ENCODE measurements at regions not wholly inside any gene's neighbourhood (a gene's known extent, or its start where the extent isn't known, plus 50 kb on each side); places are given as distances from the start of the nearest gene placed in this dataset.

GRCh38 chr3:144282313-144282712 is 310.7 kb downstream of the DIPK2A start:
- Histone ChIP-seq H3K4me1 (no peaks in the 10 kb centered on the region), H3K9me3 (no peaks in the 10 kb centered on the region), H3K4me3 (no peak overlapping the region), H3K27me3 (no peaks in the 10 kb centered on the region), H3K27ac (no peak overlapping the region), H3K36me3 (no peaks in the 10 kb centered on the region)
- 86 to 88% methylated on average over 1 to 2 of the region's 2 CpGs for WGBS, 2 donors (ENCODE audit: low coverage in 1 of 2)
- no peak for TF ChIP-seq POLR2AphosphoS5 (IDR thresholded peaks at IDR 0.05)
- no peak for TF ChIP-seq CTCF (IDR thresholded peaks at IDR 0.05)
- TF ChIP-seq POLR2A (IDR thresholded peaks at IDR 0.05), result no peak
- no peak for TF ChIP-seq EP300 (IDR thresholded peaks at IDR 0.05)
- no peak for ATAC-seq

GRCh38 chr3:144286235-144286910 is 314.8 kb downstream of the DIPK2A start:
- H3K27me3 ChIP-seq, result no peaks in the 10 kb centered on the region
- no peak overlapping the region for H3K4me3 ChIP-seq
- TF ChIP-seq EP300 (IDR thresholded peaks at IDR 0.05), result no peak
- TF ChIP-seq CTCF (IDR thresholded peaks at IDR 0.05), result no peak
- no peak for TF ChIP-seq POLR2A (IDR thresholded peaks at IDR 0.05)
- no peak for TF ChIP-seq POLR2AphosphoS5 (IDR thresholded peaks at IDR 0.05)
- H3K36me3 ChIP-seq, result no peaks in the 10 kb centered on the region
- WGBS, 2 donors (ENCODE audit: low coverage in 1 of 2), result 77% methylated on average over 6 of the region's 6 CpGs
- H3K9me3 ChIP-seq, result no peaks in the 10 kb centered on the region
- no peak for ATAC-seq
- H3K27ac ChIP-seq, result no peak overlapping the region
- no peaks in the 10 kb centered on the region for H3K4me1 ChIP-seq

- TF ChIP-seq EP300 (IDR thresholded peaks at IDR 0.05) (no peak), POLR2AphosphoS5 (IDR thresholded peaks at IDR 0.05) (no peak), CTCF (IDR thresholded peaks at IDR 0.05) (no peak), POLR2A (IDR thresholded peaks at IDR 0.05) (no peak)
- no peak for ATAC-seq
- Histone ChIP-seq H3K27me3 (no peaks in the 10 kb centered on the region), H3K4me1 (no peaks in the 10 kb centered on the region), H3K27ac (no peak overlapping the region), H3K36me3 (no peaks in the 10 kb centered on the region), H3K4me3 (no peak overlapping the region), H3K9me3 (no peaks in the 10 kb centered on the region)
- WGBS, 2 donors (ENCODE audit: low coverage in 1 of 2), result 13 to 29% methylated on average over 1 of the region's 1 CpG
These were observed 315.4 kb downstream of the DIPK2A start for GRCh38 chr3:144287001-144287400.

- Histone ChIP-seq H3K4me1 (no peaks in the 10 kb centered on the region), H3K9me3 (no peaks in the 10 kb centered on the region), H3K36me3 (no peaks in the 10 kb centered on the region), H3K27me3 (no peaks in the 10 kb centered on the region), H3K27ac (no peak overlapping the region), H3K4me3 (no peak overlapping the region)
- no peak for TF ChIP-seq POLR2A (IDR thresholded peaks at IDR 0.05)
- TF ChIP-seq POLR2AphosphoS5 (IDR thresholded peaks at IDR 0.05), result no peak
- no peak for TF ChIP-seq EP300 (IDR thresholded peaks at IDR 0.05)
- TF ChIP-seq CTCF (IDR thresholded peaks at IDR 0.05), result no peak
- no peak for ATAC-seq
- WGBS, 2 donors (ENCODE audit: low coverage in 1 of 2), result 91% methylated on average over 3 of the region's 3 CpGs; no CpG with 5 or more reads in 1 of the 2 donors
These were observed 317.4 kb downstream of the DIPK2A start for GRCh38 chr3:144289057-144289456.
